Skin epidermis (tissue), 12 donors: ENCODE measurements at regions not wholly inside any gene's neighbourhood (a gene's known extent, or its start where the extent isn't known, plus 50 kb on each side); places are given as distances from the start of the nearest gene placed in this dataset.

ENCODE experiments used
- H3K27ac ChIP-seq, 21 experiments: fragments of 200-600 bp; sonication (generic) in 11 of 21; one replicate each; pipeline ENCODE4 v1.5.0; 2020; ENCODE audit warnings: mild to moderate bottlenecking in 3 of 21, inconsistent platforms in 2 of 21, moderate library complexity in 2 of 21
- H3K4me3 ChIP-seq, 7 experiments: fragments of 200-600 bp; sonication (generic) in 2 of 7; one replicate each; pipeline ENCODE4 v1.5.0; 2020; ENCODE audit warnings: inconsistent platforms in 2 of 7, mild to moderate bottlenecking in 2 of 7, moderate library complexity in 1 of 7

DNA sequence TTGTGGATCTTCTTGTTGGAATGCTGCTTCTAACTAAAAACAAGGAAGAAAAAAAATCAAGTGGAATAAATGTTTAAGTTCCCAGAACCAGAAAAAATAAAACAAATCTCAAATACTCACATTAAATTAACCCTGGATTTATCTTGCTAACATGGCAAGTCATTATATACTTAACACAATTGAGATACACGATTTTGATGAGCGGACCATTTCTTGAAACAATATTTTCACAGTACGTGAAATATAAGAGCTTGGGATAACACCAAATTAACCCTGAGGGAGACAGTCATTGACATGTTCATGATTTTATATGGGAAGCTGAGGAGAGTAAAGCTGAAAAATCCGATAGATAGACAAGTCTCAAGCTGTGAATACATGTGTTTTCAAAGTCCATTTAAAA is 128.6 kb downstream of the PTCSC3 start:
- H3K27ac ChIP-seq: no peak overlapping the region
- H3K4me3 ChIP-seq: no peak overlapping the region

DNA sequence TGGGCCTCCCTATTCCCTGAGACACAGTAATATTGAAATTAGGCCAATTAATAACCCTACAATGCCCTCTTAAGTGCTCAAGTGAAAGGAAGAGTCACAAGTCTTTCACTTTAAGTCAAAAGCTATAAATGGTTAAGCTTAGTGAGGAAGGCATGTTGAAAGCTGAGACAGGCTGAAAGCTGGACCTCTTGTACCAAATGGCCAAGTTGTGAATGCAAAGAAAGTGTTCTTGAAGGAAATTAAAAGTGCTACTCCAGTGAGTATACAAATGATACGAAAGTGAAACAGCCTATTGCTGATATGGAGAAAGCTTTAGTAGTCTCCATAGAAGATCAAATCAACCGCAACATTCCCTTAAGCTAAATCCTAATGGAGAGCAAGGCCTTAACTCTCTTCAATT is 140.8 kb downstream of the PTCSC3 start:
- Histone ChIP-seq H3K4me3 (no peak overlapping the region), H3K27ac (no peak overlapping the region)

DNA sequence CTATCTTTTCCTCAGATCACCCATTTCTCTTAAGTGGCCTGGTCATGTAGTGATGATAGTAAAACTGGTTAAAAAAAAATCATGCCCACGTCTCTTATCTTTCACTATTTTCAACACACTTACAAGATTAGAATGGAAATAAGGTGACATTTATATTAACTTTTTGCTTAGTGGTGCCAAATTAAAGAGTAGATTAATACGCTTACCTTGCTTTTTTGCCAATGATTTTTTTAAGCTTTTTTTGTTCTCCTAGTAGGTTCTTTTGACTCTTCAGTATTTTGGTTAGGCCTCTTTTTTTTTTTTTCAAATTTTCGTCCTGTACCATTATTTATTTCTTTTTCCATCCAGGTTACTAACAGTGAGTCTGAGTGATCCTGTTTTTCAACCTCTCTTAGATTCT is 147.9 kb downstream of the PTCSC3 start:
- H3K4me3 ChIP-seq: no peak overlapping the region

DNA sequence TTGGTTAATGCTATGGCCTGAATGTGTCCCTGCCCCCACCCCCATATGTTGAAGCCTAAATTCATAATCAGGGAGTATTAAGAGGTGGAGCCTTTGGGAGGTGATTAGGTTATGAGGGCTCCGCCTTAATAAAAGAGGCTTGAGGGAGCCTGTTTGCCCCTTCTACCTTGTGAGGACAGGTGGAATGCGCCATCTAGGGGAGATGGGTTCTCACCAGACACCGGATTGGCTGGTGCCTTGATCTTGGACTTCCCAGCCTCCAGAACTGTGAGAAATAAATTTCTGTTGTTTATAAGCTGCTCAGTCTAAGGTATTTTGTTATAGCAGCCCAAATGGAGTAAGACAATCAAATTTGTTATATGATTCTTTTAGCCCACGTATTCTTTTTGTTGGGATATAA is 148.3 kb downstream of the PTCSC3 start:
- H3K4me3 ChIP-seq: no peak overlapping the region
- no peak overlapping the region for H3K27ac ChIP-seq

More for the DNA sequence above, 147.9 kb downstream of the PTCSC3 start:
- H3K27ac ChIP-seq: no peak overlapping the region

DNA sequence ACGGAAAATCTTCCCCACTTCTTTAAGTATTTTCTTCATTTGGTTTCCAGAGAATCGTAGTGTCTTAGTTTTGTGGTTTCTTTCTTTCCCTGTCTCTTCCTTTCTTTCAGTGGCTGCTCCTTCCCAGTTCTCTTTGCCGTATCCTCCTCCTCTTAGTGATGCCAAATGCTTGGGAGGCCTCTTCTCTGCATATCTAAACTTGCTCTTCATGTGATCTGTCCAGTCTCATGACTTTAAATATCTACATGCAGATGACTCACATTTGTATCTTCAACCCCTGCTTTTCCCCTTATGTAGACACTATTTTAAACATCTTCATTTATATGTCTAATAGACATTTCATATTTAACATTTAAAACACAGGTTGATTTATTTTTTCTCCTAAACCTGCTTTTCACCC is 149.2 kb downstream of the PTCSC3 start:
- H3K4me3 ChIP-seq: no peak overlapping the region
- no peak overlapping the region for H3K27ac ChIP-seq

DNA sequence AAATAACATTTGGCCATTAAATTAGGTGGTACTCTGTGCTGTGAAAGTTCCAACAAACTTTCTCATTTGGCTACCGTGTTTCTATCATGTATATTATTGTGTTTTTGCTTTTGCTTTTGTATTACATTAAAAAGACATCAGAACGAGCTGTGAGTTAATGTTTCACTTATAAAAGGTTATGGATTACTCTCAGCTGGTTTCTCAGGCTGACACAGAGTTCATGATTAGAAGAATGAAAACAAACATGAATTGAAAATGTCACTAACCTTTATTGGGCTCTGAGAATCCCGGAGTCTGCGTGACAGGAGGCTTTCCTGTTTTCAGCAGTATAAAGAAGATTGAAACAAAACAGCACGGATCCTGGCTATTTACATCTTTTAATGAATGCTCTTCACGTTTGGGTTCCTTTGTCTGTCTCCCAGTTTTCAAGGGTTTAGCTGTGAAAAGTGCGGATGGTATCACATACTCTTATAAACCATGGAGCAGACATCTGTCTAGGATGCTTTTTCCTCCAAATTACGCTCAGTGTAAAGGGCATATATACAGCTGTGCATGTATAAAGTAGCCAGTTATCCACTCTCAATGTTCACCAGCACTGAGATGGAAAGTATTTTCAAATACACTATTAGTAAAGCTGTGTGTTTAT is 153.6 kb downstream of the PTCSC3 start:
- Histone ChIP-seq H3K4me3 (no peak overlapping the region), H3K27ac (no peak overlapping the region)

DNA sequence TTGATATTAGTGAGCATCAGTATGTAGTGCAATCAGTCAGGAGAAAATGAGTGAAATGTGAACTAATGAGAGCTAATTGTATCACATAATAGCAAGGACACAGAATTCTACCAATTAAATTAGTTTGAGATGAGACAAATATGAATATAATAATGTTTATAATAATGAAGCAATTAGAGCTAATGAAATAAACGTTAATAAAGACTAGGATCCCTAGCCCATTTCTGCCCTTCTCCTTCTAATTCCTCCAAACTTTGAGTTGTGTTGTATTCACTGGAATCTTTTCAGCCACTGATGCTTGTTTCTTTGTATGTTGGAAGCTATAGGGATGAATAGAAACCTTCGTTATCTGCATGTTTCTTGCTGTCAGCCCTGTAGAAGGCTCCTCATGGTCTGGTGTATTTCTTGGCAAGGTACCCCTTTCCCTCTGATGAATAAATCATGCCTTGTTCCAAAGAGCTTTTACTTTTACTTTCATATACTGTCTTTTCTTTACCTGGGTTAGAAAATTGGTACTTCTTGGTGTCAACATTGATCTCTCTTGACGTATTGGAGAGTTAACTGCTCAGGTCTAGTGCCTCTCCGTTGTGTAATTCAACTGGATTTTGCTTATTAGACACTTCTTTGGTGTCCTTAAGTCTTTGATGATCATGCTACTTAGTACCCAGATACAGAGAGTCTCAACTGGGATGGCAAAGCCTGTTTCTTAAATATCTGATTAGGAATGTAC is 154.8 kb downstream of the PTCSC3 start:
- Histone ChIP-seq H3K27ac (no peak overlapping the region), H3K4me3 (no peak overlapping the region)

DNA sequence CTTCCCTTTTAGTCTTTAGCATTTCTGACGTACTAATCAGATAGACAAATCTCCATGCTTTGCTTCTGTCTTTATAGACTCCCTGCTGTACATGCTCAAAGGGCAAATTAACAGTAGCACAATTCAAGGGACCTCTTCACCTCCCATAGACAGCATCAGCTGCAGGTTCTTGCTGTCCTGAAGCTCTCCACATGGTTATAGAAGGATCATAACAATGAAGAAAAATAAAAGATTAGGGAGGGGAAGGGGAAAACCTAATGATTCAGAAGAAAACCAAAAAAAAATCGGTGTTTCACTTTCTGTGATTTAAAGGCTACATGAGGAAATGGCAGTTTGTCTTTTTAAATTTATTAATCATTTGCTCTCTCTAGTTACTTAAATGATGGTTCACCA is 155.5 kb downstream of the PTCSC3 start:
- H3K27ac ChIP-seq: no peak overlapping the region
- no peak overlapping the region for H3K4me3 ChIP-seq

DNA sequence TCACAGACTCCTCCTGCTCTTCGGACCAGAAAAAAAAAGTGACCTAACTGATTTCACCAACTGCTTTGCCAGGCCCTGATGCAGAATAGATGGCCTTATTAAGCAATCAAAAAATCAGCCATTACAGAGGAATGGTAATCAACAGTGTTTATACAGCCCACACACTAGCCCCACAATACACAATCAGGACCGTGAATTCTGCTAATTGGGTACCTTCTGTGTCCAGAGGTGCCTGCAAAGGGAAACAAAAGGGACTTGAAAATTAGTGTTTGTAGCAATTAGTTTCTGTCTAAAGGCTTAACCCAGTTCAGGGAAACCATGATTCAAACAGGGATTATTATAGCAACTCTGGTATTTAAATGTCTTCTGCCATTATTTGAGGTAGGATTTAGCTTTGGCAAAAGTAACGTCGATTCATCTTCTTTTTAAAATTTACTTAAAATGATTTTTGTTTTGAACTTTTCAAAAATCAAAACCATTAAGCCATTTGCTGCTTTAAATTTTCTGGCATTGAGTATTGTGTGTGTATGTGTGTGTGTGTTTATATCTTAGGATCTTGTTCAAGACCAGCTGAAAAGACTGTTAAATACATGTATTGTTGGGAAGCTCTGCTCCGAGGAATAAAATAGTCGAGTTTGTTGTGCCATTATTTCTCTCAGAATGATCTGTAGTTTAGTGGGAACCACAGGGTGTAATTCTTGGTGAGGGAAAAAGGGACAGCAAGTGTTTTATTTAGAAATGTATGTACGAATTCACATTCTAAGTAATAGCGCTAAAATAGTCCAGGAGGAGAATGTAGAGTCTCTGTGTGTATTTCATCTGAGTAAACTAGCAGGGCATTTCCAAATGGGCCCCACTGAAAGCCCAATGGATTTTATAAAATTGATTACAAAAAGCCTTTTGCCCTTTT is 156.1 kb downstream of the PTCSC3 start:
- H3K27ac ChIP-seq: no peak overlapping the region
- H3K4me3 ChIP-seq: no peak overlapping the region

DNA sequence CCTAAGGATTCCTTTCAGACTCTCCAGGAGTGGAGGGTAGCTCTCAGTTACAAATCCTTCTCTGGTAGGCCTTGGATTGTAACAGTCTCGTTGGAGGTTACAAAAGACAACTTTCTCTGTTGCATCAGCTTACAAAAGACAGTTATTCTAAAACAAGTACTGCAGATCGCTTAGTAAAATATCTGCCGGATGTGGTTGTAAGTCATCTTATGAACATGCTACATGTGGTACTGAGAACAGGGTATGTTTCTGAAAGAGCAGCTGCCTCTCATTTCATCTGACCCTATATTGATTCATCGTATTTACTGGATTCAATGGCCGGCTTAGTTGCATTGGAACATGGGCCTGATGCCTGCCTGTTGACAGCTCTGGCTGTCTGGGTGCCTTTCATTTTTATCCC is 157.4 kb downstream of the PTCSC3 start:
- H3K4me3 ChIP-seq: no peak overlapping the region
- peak overlapping the region in 1 of 21 experiments; percentile 4 for H3K27ac ChIP-seq

DNA sequence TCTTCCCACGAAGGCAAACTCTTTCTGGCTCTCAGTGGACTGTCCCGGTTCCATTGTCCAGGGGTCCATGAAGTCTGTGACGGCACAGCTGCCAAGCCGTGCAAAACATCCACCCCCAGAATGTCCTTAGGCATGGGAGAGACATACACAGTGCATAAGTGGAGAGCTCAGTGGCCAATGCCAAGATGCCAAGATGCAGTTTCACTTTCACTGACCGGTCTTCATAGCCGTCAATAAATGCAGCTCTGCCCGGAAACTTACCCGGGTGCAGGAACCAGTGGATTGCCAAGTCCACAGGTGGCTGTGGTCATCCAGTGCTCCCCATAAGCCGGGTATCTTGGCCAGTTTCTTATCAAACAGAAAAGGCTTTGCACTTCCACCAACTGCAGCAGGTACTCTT is 162.3 kb downstream of the PTCSC3 start:
- Histone ChIP-seq H3K27ac (no peak overlapping the region), H3K4me3 (no peak overlapping the region)

DNA sequence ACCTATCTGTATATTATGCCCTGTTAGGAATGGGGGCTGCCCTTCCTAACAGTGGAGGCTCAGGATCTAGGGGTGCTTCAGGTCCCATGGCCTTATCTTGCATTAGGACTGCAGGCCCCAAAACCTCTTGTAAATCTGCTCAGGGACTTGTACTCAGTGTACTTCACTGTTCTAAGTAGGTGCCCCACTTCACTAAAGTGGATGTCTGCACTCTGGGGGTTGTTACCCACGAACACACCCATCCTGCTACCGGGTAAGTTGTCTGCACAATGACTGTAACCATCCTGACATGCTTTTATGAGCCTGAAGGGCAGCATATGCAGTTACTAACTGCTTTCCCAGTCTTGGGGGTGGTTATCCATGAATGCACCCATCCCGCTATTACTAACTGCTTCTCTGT is 163.0 kb downstream of the PTCSC3 start:
- Histone ChIP-seq H3K4me3 (no peak overlapping the region), H3K27ac (no peak overlapping the region)

DNA sequence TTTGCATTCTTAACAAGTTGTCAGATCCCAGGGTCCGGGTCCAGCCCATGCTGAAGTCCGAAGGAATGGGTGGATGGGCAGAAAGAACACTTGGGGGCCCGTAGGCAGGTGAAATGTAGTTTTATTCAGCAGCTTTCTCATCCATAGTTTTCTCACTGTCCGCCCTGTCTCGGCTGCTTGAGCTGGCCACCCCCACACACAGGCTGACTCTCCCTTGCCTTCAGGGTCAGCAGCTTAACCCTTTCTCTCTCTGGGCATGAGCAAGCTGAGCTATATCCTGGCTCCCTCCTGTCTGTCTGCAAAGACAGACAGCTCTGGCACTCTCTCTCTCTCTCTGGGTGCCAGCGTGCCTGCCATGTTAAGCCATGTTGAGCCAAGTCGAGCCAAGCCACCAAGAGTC is 163.9 kb downstream of the PTCSC3 start:
- Histone ChIP-seq H3K27ac (no peak overlapping the region), H3K4me3 (no peak overlapping the region)

DNA sequence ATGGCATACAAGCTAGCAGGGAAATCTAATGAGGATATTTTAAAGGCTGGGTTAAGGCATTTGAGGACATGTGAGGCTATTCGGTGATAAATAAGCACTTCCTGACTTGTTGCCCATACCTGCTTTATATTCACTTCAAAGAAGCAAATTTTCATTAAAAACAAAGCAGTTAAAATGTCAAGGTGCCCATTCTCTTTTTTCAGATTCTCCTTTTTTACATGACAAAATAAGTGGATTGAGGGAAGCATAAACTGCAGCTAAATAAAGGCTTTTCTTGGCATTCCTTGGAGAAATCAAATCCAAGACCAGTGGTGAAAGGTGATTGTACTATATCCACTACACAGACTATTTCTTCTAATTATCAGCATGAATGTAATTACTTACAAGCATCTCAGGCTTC is 166.9 kb downstream of the PTCSC3 start:
- no peak overlapping the region for H3K4me3 ChIP-seq
- H3K27ac ChIP-seq: no peak overlapping the region

DNA sequence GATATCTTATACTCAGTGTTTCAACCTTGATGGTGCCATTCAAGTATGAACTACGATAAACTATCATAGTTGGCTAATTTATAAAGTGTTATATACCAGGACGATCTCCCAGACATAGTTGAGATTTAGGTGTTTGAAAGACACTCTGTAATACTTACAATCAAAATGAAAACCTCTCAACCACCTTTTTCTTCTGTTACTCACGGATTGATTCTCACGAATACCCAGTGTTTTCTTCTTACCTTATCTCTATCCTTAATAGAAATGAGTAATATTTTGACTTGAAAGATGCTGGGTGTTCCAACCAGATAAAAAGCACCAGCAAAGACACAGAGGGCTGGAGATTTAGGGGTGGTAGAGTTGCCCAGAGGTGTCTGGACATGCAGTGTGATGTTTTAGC is 169.9 kb downstream of the PTCSC3 start:
- Histone ChIP-seq H3K4me3 (no peak overlapping the region), H3K27ac (no peak overlapping the region)

DNA sequence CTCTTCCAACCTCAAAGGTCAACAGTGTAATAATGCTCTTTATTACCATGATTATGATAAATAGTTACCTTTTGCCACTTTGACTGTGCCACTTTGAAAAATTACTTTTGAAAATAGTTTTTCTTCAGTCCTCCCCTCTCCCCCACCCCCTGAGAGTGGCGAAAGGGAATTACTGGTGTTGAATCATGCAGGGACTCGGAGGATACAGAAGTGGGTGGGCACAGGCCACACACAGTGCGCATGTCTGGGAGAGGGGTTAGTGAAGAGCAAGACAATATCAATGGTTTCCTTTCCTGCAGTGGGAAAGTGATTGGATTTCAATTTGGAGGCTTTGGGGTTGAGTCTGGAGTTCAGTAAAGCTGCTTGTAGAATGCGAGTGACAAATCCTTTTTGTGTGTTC is 170.9 kb downstream of the PTCSC3 start:
- no peak overlapping the region for H3K4me3 ChIP-seq
- H3K27ac ChIP-seq: no peak overlapping the region

DNA sequence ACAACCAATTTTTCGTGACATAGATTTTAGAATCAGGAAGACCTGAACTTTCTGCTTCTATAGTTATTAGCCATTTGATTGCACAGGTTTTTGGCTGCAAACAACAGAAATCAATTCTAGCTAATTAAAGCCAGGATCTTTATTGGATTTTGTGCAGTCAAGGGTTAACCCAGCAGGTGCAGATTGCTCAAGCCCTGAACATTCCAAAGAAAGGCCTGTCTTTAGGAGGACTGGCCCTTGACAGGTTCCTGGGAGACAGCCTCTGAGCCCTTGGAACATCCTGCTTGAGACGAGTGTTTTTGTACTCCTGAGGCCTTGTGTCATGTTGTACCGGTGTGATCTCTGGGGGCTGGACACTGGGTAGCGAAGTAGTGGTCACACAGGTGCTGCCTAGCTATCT is 174.6 kb downstream of the PTCSC3 start:
- no peak overlapping the region for H3K27ac ChIP-seq

DNA sequence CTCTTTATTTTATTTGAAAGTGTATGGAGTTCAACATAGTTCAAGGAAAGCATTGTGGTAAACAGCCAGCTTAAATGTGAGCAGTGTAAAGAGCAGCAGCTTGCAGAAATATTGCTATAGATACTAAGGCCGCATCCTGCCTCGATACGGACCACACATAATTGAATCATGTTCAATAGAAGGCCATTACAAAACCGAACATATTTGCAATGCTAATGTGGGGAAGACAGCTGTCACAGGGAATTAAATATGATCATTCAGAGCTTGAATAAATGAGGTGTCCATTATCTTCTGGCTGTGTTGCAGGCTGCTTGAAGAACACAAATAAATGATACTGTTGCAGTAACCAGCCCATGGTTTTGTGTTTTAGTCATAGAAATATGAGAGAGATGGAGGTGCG is 173.2 kb downstream of the BRMS1L start:
- no peak overlapping the region for H3K4me3 ChIP-seq
- no peak overlapping the region for H3K27ac ChIP-seq

More for the DNA sequence above, 174.6 kb downstream of the PTCSC3 start:
- no peak overlapping the region for H3K4me3 ChIP-seq

DNA sequence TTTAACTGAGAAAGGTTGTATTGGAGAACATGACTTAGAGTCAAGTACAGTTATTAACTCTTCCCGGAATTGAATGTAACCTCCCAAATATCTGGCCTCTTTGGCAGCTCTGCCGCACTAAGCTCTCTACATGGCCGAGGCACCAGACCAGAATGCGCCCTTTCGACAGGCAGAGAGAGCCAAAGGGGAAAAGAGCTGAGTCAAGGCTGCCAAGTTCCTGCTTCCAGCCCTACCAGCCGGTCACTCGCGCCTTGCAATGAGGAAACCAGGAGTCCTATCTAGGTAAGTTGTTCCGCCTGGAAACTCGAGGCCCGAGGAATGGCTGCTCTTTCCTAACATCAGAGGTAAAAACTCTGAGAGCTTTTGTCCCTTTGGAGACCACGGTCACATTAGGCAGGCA is 172.2 kb downstream of the BRMS1L start:
- Histone ChIP-seq H3K27ac (no peak overlapping the region), H3K4me3 (no peak overlapping the region)

DNA sequence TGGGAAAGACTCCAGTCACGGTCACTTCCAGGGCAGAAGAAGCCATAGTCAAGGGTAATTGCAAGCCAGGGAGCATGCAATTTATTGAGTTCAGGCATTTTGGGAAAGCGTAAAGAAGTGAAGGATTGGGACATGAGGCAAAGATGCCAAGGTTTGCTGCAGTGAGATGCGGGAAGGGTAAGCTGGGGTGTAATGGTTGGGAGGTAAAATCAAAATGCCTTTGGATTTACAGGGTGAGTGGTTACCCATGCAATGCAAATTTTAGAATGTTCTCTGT is 167.5 kb downstream of the BRMS1L start:
- H3K27ac ChIP-seq: no peak overlapping the region

More for the DNA sequence above, 167.5 kb downstream of the BRMS1L start:
- H3K4me3 ChIP-seq: no peak overlapping the region
